ENCODE measurements at regions not wholly inside any gene's neighbourhood (a gene's known extent, or its start where the extent isn't known, plus 50 kb on each side); places are given as distances from the start of the nearest gene placed in this dataset.

- H3K27ac ChIP-seq: no peak overlapping the region
- no peaks in the 10 kb centered on the region for H3K9me3 ChIP-seq
- H3K27me3 ChIP-seq: no peaks in the 10 kb centered on the region
- 40 to 60% methylated on average over 3 of the region's 3 CpGs for WGBS, 2 donors (ENCODE audit: low coverage in 1 of 2)
- no peak for ATAC-seq
- H3K36me3 ChIP-seq: no peaks in the 10 kb centered on the region
- no peak overlapping the region for H3K4me3 ChIP-seq
- TF ChIP-seq EP300 (IDR thresholded peaks at IDR 0.05) (no peak), CTCF (IDR thresholded peaks at IDR 0.05) (no peak), POLR2A (IDR thresholded peaks at IDR 0.05) (no peak), POLR2AphosphoS5 (IDR thresholded peaks at IDR 0.05) (no peak)
- H3K4me1 ChIP-seq: no peaks in the 10 kb centered on the region
These were observed 107.8 kb upstream of the CXCL12 start for GRCh38 chr10:44492678-44493077.

- no peaks in the 10 kb centered on the region for H3K27me3 ChIP-seq
- H3K27ac ChIP-seq: no peak overlapping the region
- peaks cover 0 to 6% (median 0%) of the 10 kb centered on the region in 3 donors for H3K9me3 ChIP-seq
- no peak for ATAC-seq
- no peaks in the 10 kb centered on the region for H3K4me1 ChIP-seq
- H3K36me3 ChIP-seq: no peaks in the 10 kb centered on the region
- no peak overlapping the region for H3K4me3 ChIP-seq
- WGBS, 2 donors (ENCODE audit: low coverage in 1 of 2): 74 to 98% methylated on average over 4 to 5 of the region's 5 CpGs
- TF ChIP-seq POLR2A (IDR thresholded peaks at IDR 0.05) (no peak), POLR2AphosphoS5 (IDR thresholded peaks at IDR 0.05) (no peak), EP300 (IDR thresholded peaks at IDR 0.05) (no peak), CTCF (IDR thresholded peaks at IDR 0.05) (no peak)
These were observed 113.3 kb upstream of the CXCL12 start for GRCh38 chr10:44498222-44498621.

- TF ChIP-seq POLR2AphosphoS5 (IDR thresholded peaks at IDR 0.05) (no peak), EP300 (IDR thresholded peaks at IDR 0.05) (no peak), CTCF (IDR thresholded peaks at IDR 0.05) (no peak), POLR2A (IDR thresholded peaks at IDR 0.05) (no peak)
- no peaks in the 10 kb centered on the region for H3K27me3 ChIP-seq
- H3K9me3 ChIP-seq: peaks cover 0 to 6% (median 0%) of the 10 kb centered on the region in 3 donors
- 21 to 38% methylated on average over 1 of the region's 1 CpG for WGBS, 2 donors (ENCODE audit: low coverage in 1 of 2)
- no peak for ATAC-seq
- no peaks in the 10 kb centered on the region for H3K4me1 ChIP-seq
- H3K4me3 ChIP-seq: no peak overlapping the region
- no peak overlapping the region for H3K27ac ChIP-seq
- no peaks in the 10 kb centered on the region for H3K36me3 ChIP-seq
These were observed 115.6 kb upstream of the CXCL12 start for GRCh38 chr10:44500451-44500850.

GRCh38 chr10:44506386-44506785 lies 121.5 kb upstream of the CXCL12 start:
- H3K27me3 ChIP-seq: peaks cover 5% of the 10 kb centered on the region
- no peaks in the 10 kb centered on the region for H3K4me1 ChIP-seq
- no peak overlapping the region for H3K27ac ChIP-seq
- 96 to 100% methylated on average over 2 to 3 of the region's 3 CpGs for WGBS, 2 donors (ENCODE audit: low coverage in 1 of 2)
- TF ChIP-seq CTCF (IDR thresholded peaks at IDR 0.05) (no peak), EP300 (IDR thresholded peaks at IDR 0.05) (no peak), POLR2A (IDR thresholded peaks at IDR 0.05) (no peak), POLR2AphosphoS5 (IDR thresholded peaks at IDR 0.05) (no peak)
- H3K36me3 ChIP-seq: no peaks in the 10 kb centered on the region
- no peak overlapping the region for H3K4me3 ChIP-seq
- ATAC-seq: no peak
- H3K9me3 ChIP-seq: no peaks in the 10 kb centered on the region

GRCh38 chr10:44510379-44511115 lies 125.7 kb upstream of the CXCL12 start:
- no peak for TF ChIP-seq EP300 (IDR thresholded peaks at IDR 0.05)
- TF ChIP-seq CTCF (IDR thresholded peaks at IDR 0.05): no peak
- no peak for TF ChIP-seq POLR2A (IDR thresholded peaks at IDR 0.05)
- no peak for TF ChIP-seq POLR2AphosphoS5 (IDR thresholded peaks at IDR 0.05)
- no peak overlapping the region for H3K27ac ChIP-seq
- H3K27me3 ChIP-seq: peaks cover 5% of the 10 kb centered on the region
- no peaks in the 10 kb centered on the region for H3K9me3 ChIP-seq
- ATAC-seq: no peak
- 73 to 79% methylated on average over 5 of the region's 6 CpGs for WGBS, 2 donors (ENCODE audit: low coverage in 1 of 2)
- no peak overlapping the region for H3K4me3 ChIP-seq
- H3K4me1 ChIP-seq: peaks cover 0 to 21% (median 0%) of the 10 kb centered on the region in 3 donors
- H3K36me3 ChIP-seq: no peaks in the 10 kb centered on the region
